HUES48 (cell line): ENCODE measurements at regions not wholly inside any gene's neighbourhood (a gene's known extent, or its start where the extent isn't known, plus 50 kb on each side); places are given as distances from the start of the nearest gene placed in this dataset.
"Not testable (repeated sequence)": the region's sequence is repeated elsewhere in the genome, so short reads cannot be mapped to it uniquely, and the experiment has no call there.

Experiments
- H3K27ac ChIP-seq: one replicate; pipeline ENCODE4 v1.7.0; 2013; ENCODE audit warnings: low read depth, low read length, inconsistent platforms
- H3K27me3 ChIP-seq: 2 replicates; pipeline ENCODE4 v1.6.1; 2013; ENCODE audit warnings: mild to moderate bottlenecking, low read length; ENCODE audit not compliant: control insufficient read depth, insufficient read depth
- H3K36me3 ChIP-seq: 2 replicates; pipeline ENCODE4 v1.6.1; 2013; ENCODE audit warnings: low read length; ENCODE audit not compliant: control insufficient read depth, insufficient read depth
- H3K4me1 ChIP-seq: 2 replicates; pipeline ENCODE4 v1.6.1; 2013; ENCODE audit warnings: mild to moderate bottlenecking, low read length; ENCODE audit not compliant: control insufficient read depth, insufficient read depth
- H3K4me3 ChIP-seq: 2 replicates; pipeline ENCODE4 v1.5.1; 2013; ENCODE audit warnings: mild to moderate bottlenecking, low read depth, low read length
- H3K9ac ChIP-seq: 2 replicates; pipeline ENCODE4 v1.6.1; 2013; ENCODE audit warnings: mild to moderate bottlenecking, low read depth, low read length, moderate library complexity
- H3K9me3 ChIP-seq: 2 replicates; pipeline ENCODE4 v1.6.1; 2013; ENCODE audit warnings: low read length; ENCODE audit not compliant: control insufficient read depth, insufficient read depth

GRCh38 chr9:31873722-31874121, 510.7 kb upstream of the ACO1 start:
- Histone ChIP-seq H3K4me3 (no peak overlapping the region), H3K9ac (no peak overlapping the region), H3K27me3 (no peaks in the 10 kb centered on the region), H3K4me1 (no peaks in the 10 kb centered on the region), H3K36me3 (no peaks in the 10 kb centered on the region), H3K27ac (no peak overlapping the region), H3K9me3 (no peaks in the 10 kb centered on the region)

GRCh38 chr9:31894008-31894407, 490.4 kb upstream of the ACO1 start:
- H3K36me3 ChIP-seq, result no peaks in the 10 kb centered on the region
- H3K9me3 ChIP-seq, result peaks cover 3% of the 10 kb centered on the region; the same call in 1 of the 2 replicates
- H3K4me3 ChIP-seq, result no peak overlapping the region
- H3K9ac ChIP-seq, result no peak overlapping the region
- H3K27me3 ChIP-seq, result no peaks in the 10 kb centered on the region
- H3K4me1 ChIP-seq, result no peaks in the 10 kb centered on the region
- H3K27ac ChIP-seq, result no peak overlapping the region

- Histone ChIP-seq H3K27me3 (no peaks in the 10 kb centered on the region), H3K4me3 (no peak overlapping the region), H3K9me3 (no peaks in the 10 kb centered on the region; the same call in 1 of the 2 replicates), H3K4me1 (peaks cover 9% of the 10 kb centered on the region), H3K36me3 (no peaks in the 10 kb centered on the region), H3K27ac (no peak overlapping the region), H3K9ac (no peak overlapping the region)
These were observed 476.1 kb upstream of the ACO1 start for GRCh38 chr9:31908158-31908890.

- H3K27me3 ChIP-seq, result no peaks in the 10 kb centered on the region
- H3K4me3 ChIP-seq, result no peak overlapping the region
- no peak overlapping the region for H3K9ac ChIP-seq
- H3K9me3 ChIP-seq, result no peaks in the 10 kb centered on the region; the same call in 1 of the 2 replicates
- no peaks in the 10 kb centered on the region for H3K36me3 ChIP-seq
- no peak overlapping the region for H3K27ac ChIP-seq
- H3K4me1 ChIP-seq, result peaks cover 9% of the 10 kb centered on the region
These were observed 475.5 kb upstream of the ACO1 start for GRCh38 chr9:31908891-31909480.

DNA sequence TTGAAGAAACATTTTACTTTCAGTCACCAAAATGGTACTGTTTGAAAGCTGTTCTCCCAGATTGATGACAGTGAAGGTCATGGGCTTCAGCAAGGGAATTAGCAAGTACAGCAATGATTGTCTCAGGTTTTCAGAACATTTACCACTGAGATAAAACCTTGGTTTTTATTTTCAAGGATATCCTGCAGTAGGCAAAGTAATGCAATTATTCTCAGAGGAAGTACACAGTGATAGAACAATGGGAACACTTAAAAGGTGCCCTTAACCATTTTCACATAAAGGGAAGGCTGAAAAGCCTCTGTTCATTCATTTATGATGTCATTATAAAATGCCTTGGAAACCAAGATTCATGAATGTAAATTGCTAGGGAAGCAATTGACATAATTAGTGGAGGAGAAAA, 471.8 kb upstream of the ACO1 start:
- Histone ChIP-seq H3K4me1 (peaks cover 26% of the 10 kb centered on the region), H3K27ac (no peak overlapping the region), H3K27me3 (no peaks in the 10 kb centered on the region), H3K9ac (no peak overlapping the region), H3K4me3 (no peak overlapping the region), H3K36me3 (no peaks in the 10 kb centered on the region), H3K9me3 (no peaks in the 10 kb centered on the region)

DNA sequence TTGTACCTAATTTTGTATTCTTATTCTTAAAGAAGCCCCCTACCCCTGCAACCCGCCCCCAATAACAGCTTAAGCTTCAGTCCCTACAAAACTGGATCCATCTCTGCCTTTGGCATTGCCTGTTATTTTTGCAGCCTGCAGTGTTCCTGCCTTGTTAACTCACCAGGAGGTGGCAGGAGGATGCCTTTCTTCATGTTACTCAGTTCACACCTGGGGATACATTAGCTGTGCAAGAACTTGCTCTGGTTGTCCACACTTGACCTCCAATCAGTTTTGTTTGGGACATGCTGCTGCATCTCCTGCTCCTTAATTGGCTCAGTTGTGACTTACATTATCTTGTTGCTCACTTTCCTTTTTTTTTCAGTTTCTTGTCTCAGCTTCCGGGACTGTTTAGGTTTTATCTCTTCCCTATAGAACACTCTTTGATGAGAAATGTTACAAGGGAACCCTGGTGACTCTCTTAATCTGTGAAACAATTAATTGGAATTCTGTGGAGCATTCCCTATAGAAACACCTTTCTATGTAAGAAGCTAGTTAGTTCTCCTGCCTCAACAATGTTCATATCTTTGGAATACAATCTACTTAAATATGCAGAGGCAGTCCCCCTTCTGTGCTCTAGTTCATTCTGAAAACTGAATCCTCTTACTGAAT, 467.7 kb upstream of the ACO1 start:
- Histone ChIP-seq H3K4me1 (peaks cover 26% of the 10 kb centered on the region), H3K27me3 (no peaks in the 10 kb centered on the region), H3K9ac (no peak overlapping the region), H3K4me3 (no peak overlapping the region), H3K36me3 (no peaks in the 10 kb centered on the region), H3K27ac (no peak overlapping the region), H3K9me3 (no peaks in the 10 kb centered on the region)

DNA sequence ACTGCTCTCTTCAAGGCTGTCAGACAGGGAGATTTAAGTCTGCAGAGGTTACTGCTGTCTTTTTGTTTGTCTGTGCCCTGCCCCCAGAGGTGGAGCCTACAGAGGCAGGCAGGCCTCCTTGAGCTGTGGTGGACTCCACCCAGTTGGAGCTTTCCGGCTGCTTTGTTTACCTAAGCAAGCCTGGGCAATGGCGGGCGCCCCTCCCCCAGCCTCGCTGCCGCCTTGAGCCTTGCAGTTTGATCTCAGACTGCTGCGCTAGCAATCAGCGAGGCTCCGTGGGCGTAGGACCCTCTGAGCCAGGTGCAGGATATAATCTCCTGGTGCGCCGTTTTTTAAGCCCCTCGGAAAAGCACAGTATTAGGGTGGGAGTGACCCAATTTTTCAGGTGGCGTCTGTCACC, 446.7 kb upstream of the ACO1 start:
- H3K9me3 ChIP-seq, result peaks cover 20% of the 10 kb centered on the region
- not testable (repeated sequence) for H3K4me1 ChIP-seq, H3K4me3 ChIP-seq, H3K27me3 ChIP-seq, H3K9ac ChIP-seq, H3K36me3 ChIP-seq, H3K27ac ChIP-seq

- Histone ChIP-seq H3K4me3 (no peak overlapping the region), H3K27ac (no peak overlapping the region), H3K27me3 (no peaks in the 10 kb centered on the region), H3K9me3 (peaks cover 25% of the 10 kb centered on the region), H3K4me1 (no peaks in the 10 kb centered on the region), H3K9ac (no peak overlapping the region), H3K36me3 (no peaks in the 10 kb centered on the region)
These were observed 433.7 kb upstream of the ACO1 start for GRCh38 chr9:31950756-31951155.

GRCh38 chr9:31958572-31958971, 425.9 kb upstream of the ACO1 start:
- Histone ChIP-seq H3K4me1 (no peaks in the 10 kb centered on the region), H3K27me3 (no peaks in the 10 kb centered on the region), H3K9me3 (peaks cover 43% of the 10 kb centered on the region), H3K36me3 (no peaks in the 10 kb centered on the region), H3K4me3 (no peak overlapping the region), H3K27ac (no peak overlapping the region), H3K9ac (no peak overlapping the region)

GRCh38 chr9:31969552-31969951, 414.9 kb upstream of the ACO1 start:
- Histone ChIP-seq H3K36me3 (no peaks in the 10 kb centered on the region), H3K27ac (no peak overlapping the region), H3K4me1 (no peaks in the 10 kb centered on the region), H3K9ac (no peak overlapping the region), H3K27me3 (no peaks in the 10 kb centered on the region), H3K9me3 (no peaks in the 10 kb centered on the region), H3K4me3 (no peak overlapping the region)

DNA sequence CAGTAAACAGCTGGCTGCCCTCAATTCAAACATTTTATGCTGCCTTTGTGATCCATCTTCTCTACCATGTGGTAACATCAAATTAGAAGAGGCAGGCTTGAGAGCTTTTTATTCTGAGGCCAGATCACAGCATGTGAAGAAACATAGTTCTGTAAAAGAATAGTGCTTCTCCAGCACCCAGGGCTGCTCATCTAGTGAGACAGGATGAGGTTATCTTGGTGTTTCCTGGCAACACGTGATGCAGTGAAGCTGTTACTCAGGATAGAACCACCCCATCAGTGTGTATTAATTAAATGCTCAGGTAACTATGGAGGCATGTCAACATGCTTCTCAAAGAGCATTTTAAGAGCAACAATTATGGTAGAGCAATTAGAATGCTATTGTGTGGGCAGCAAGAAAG, 400.5 kb upstream of the ACO1 start:
- Histone ChIP-seq H3K36me3 (no peaks in the 10 kb centered on the region), H3K4me3 (no peak overlapping the region), H3K9ac (no peak overlapping the region), H3K27me3 (no peaks in the 10 kb centered on the region), H3K9me3 (peaks cover 3% of the 10 kb centered on the region; the same call in 1 of the 2 replicates), H3K4me1 (no peaks in the 10 kb centered on the region), H3K27ac (no peak overlapping the region)
